Peyer's patch (tissue), 4 donors: ENCODE measurements at regions not wholly inside any gene's neighbourhood (a gene's known extent, or its start where the extent isn't known, plus 50 kb on each side); places are given as distances from the start of the nearest gene placed in this dataset.

Source experiments
- CTCF ChIP-seq, 6 experiments: fragments of 450-650 bp in 4 of 6; fragments of 200-600 bp in 2 of 6; sonication (generic) in 1 of 6; IDR thresholded peaks; one replicate each; pipeline ENCODE4 v1.5.1; 2017 to 2019; ENCODE audit warnings: antibody characterized with exemption in 6 of 6, mild to moderate bottlenecking in 3 of 6, moderate library complexity in 1 of 6
- POLR2A ChIP-seq, 2 donors: fragments of 450-650 bp; IDR thresholded peaks; one replicate each; pipeline ENCODE4 v1.5.1; 2017; ENCODE audit warnings: antibody characterized with exemption in 2 of 2, mild to moderate bottlenecking in 2 of 2, moderate library complexity in 2 of 2

GRCh38 chr3:178010306-178010705 lies 525.9 kb upstream of the KCNMB2 start:
- TF ChIP-seq CTCF (IDR thresholded peaks at IDR 0.05) (no peak), POLR2A (IDR thresholded peaks at IDR 0.05) (no peak)
